Adrenal gland (tissue), 5 donors: ENCODE measurements at regions not wholly inside any gene's neighbourhood (a gene's known extent, or its start where the extent isn't known, plus 50 kb on each side); places are given as distances from the start of the nearest gene placed in this dataset.

Experiments
- CTCF ChIP-seq, 6 experiments: fragments of 450-650 bp in 4 of 6; fragments of 200-600 bp in 2 of 6; sonication (generic) in 1 of 6; IDR thresholded peaks; 1 replicate in 5 of 6; 2 replicates in 1 of 6; pipeline versions ENCODE4 v1.5.1 to v1.8.0; 2016 to 2021; ENCODE audit warnings: antibody characterized with exemption in 6 of 6, mild to moderate bottlenecking in 2 of 6, moderate library complexity in 1 of 6
- POLR2A ChIP-seq, 2 donors: fragments of 450-650 bp; IDR thresholded peaks; one replicate each; pipeline ENCODE4 v1.6.1; 2017; ENCODE audit warnings: antibody characterized with exemption in 2 of 2, mild to moderate bottlenecking in 2 of 2, moderate library complexity in 1 of 2
- donor health status: DM: no; HTN: no; CAD: no.

GRCh38 chr6:137811121-137811915, 55.7 kb upstream of the TNFAIP3 start:
- TF ChIP-seq POLR2A (IDR thresholded peaks at IDR 0.05) (peak in 1 of 2 donors; percentile 17), CTCF (IDR thresholded peaks at IDR 0.05) (no peak)
